HEK293 (cell line): ENCODE measurements at regions not wholly inside any gene's neighbourhood (a gene's known extent, or its start where the extent isn't known, plus 50 kb on each side); places are given as distances from the start of the nearest gene placed in this dataset.

Experiments
- CTCF ChIA-PET: fragments of 350-600 bp; formaldehyde crosslinking; extraction: SDS; loops from one replicate; lab custom pipeline; 2021; ENCODE audit warnings: antibody characterized with exemption; lab: Yijun Ruan, JAX
- POLR2A ChIA-PET: fragments of 300-600 bp; formaldehyde crosslinking; extraction: SDS; loops from one replicate; lab custom pipeline; 2020; ENCODE audit warnings: antibody characterized with exemption, inconsistent platforms; lab: Yijun Ruan, JAX
- H3K27ac ChIP-seq: fragments of 200-500 bp; sonication (Bioruptor generic); 2 replicates; pipeline ENCODE4 v1.5.1; 2014; ENCODE audit warnings: low read depth, low read length, control low read depth, inconsistent platforms; ENCODE audit errors: extremely low read depth
- H3K36me3 ChIP-seq, 2 experiments: fragments of 200-500 bp in 1 of 2; sonication (Bioruptor generic) in 1 of 2; 1 replicate in 1 of 2; 2 replicates in 1 of 2; pipeline ENCODE4 v1.5.1; 2014 to 2017; ENCODE audit warnings: inconsistent platforms in 2 of 2, low read length in 2 of 2; ENCODE audit not compliant: control insufficient read depth in 2 of 2, insufficient read depth in 1 of 2
- H3K4me1 ChIP-seq: fragments of 200-500 bp; sonication (Bioruptor generic); 2 replicates; pipeline ENCODE4 v1.5.1; 2014; ENCODE audit warnings: mild to moderate bottlenecking, low read length, inconsistent platforms; ENCODE audit not compliant: control insufficient read depth, insufficient read depth
- H3K4me3 ChIP-seq: 2 replicates; pipeline ENCODE4 v1.5.1; 2011; ENCODE audit warnings: low read depth, mild to moderate bottlenecking, control low read depth, low read length, moderate library complexity
- H3K9me3 ChIP-seq: fragments of 200-500 bp; sonication (Bioruptor generic); 2 replicates; pipeline ENCODE4 v1.5.1; 2014; ENCODE audit warnings: low read depth, low read length, inconsistent platforms; ENCODE audit not compliant: control insufficient read depth, insufficient read depth
- GLIS1 ChIP-seq: fragments of 450-650 bp; formaldehyde crosslinking; IDR thresholded peaks from 2 replicates; pipeline ENCODE4 v1.5.1; 2016; ENCODE audit warnings: missing biosample characterization, missing genetic modification characterization
- KLF10 ChIP-seq: fragments of 450-650 bp; IDR thresholded peaks from 2 replicates; pipeline ENCODE4 v1.5.1; 2018; ENCODE audit warnings: missing biosample characterization, mild to moderate bottlenecking, missing genetic modification characterization
- RBAK ChIP-seq: fragments of 450-650 bp; formaldehyde crosslinking; IDR thresholded peaks from 2 replicates; pipeline ENCODE4 v1.5.1; 2016; ENCODE audit warnings: missing biosample characterization, missing genetic modification characterization
- ZEB2 ChIP-seq: fragments of 450-650 bp; formaldehyde crosslinking; IDR thresholded peaks from 2 replicates; pipeline ENCODE4 v1.5.1; 2016; ENCODE audit warnings: missing biosample characterization, missing genetic modification characterization
- ZNF121 ChIP-seq: fragments of 450-650 bp; formaldehyde crosslinking; IDR thresholded peaks from 2 replicates; pipeline ENCODE4 v1.5.1; 2016; ENCODE audit warnings: missing biosample characterization, missing genetic modification characterization
- ZNF132 ChIP-seq: fragments of 450-650 bp; formaldehyde crosslinking; IDR thresholded peaks from 2 replicates; pipeline ENCODE4 v1.5.1; 2017; ENCODE audit warnings: missing biosample characterization, missing genetic modification characterization, borderline replicate concordance
- ZNF157 ChIP-seq: fragments of 450-650 bp; formaldehyde crosslinking; IDR thresholded peaks from 2 replicates; pipeline ENCODE4 v1.5.1; 2016; ENCODE audit warnings: missing biosample characterization, missing genetic modification characterization
- ZNF202 ChIP-seq: fragments of 450-650 bp; formaldehyde crosslinking; IDR thresholded peaks from 2 replicates; pipeline ENCODE4 v1.5.1; 2016; ENCODE audit warnings: missing biosample characterization, missing genetic modification characterization, borderline replicate concordance
- ZNF239 ChIP-seq: fragments of 450-650 bp; formaldehyde crosslinking; IDR thresholded peaks from 2 replicates; pipeline ENCODE4 v1.5.1; 2016; ENCODE audit warnings: missing biosample characterization, missing genetic modification characterization
- ZNF404 ChIP-seq: fragments of 450-650 bp; formaldehyde crosslinking; IDR thresholded peaks from 2 replicates; pipeline ENCODE4 v1.5.1; 2017; ENCODE audit warnings: missing biosample characterization, missing genetic modification characterization
- ZNF416 ChIP-seq: fragments of 450-650 bp; formaldehyde crosslinking; IDR thresholded peaks from 2 replicates; pipeline ENCODE4 v1.5.1; 2016; ENCODE audit warnings: missing biosample characterization, missing genetic modification characterization
- ZNF426 ChIP-seq: fragments of 450-650 bp; formaldehyde crosslinking; IDR thresholded peaks from 2 replicates; pipeline ENCODE4 v1.5.1; 2017; ENCODE audit warnings: missing biosample characterization, missing genetic modification characterization, mild to moderate bottlenecking, inconsistent platforms, moderate library complexity
- ZNF433 ChIP-seq: fragments of 450-650 bp; formaldehyde crosslinking; IDR thresholded peaks from 2 replicates; pipeline ENCODE4 v1.5.1; 2016; ENCODE audit warnings: missing biosample characterization, missing genetic modification characterization, low read depth
- ZNF48 ChIP-seq: fragments of 450-650 bp; formaldehyde crosslinking; IDR thresholded peaks from 2 replicates; pipeline ENCODE4 v1.5.1; 2016; ENCODE audit warnings: missing biosample characterization, missing genetic modification characterization
- ZNF548 ChIP-seq: fragments of 450-650 bp; formaldehyde crosslinking; IDR thresholded peaks from 2 replicates; pipeline ENCODE4 v1.5.1; 2016; ENCODE audit warnings: missing biosample characterization, missing genetic modification characterization
- ZNF777 ChIP-seq: fragments of 450-650 bp; formaldehyde crosslinking; IDR thresholded peaks from 2 replicates; pipeline ENCODE4 v1.5.1; 2017; ENCODE audit warnings: missing biosample characterization, missing genetic modification characterization, borderline replicate concordance
- TF ChIP-seq, protein P1 (sequence below): fragments of 450-650 bp; formaldehyde crosslinking; IDR thresholded peaks from 2 replicates; pipeline ENCODE4 v1.5.1; 2016; ENCODE audit warnings: missing biosample characterization, missing genetic modification characterization

DNA sequence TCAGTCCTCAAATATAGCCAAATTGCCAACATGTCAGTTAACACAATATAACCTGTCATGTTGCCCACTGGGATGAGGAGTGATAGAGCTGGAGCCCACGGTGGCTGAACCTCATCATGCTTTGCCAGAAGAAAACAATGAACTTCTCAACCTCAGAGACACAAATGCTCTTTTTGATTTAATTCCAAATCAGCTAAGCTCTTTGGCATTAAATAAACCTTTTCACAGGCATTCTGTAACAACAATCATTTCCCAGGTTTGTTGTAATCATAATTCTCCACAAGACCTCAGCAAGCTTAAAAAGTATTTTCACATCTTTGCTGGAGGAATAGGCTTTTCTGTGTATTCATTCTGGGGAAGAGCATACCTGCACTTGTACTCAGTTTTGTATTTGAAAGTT lies 830.9 kb downstream of the MAT2B start:
- POLR2A ChIA-PET = no interaction called here
- Histone ChIP-seq H3K36me3 (no peaks in the 10 kb centered on the region), H3K9me3 (no peaks in the 10 kb centered on the region), H3K27ac (no peak overlapping the region), H3K4me3 (no peak overlapping the region), H3K4me1 (0 out of 2 replicates have a peak, but pooled peaks cover 2% of the 10 kb centered on the region)
- no peak for TF ChIP-seq ZNF157
- TF ChIP-seq ZNF48 = no peak
- CTCF ChIA-PET = interaction anchor here (0.7 kb wide), 1 partner anchor 147 kb away, joined by 3 read pairs; no protein-coding TSS in a partner anchor

DNA sequence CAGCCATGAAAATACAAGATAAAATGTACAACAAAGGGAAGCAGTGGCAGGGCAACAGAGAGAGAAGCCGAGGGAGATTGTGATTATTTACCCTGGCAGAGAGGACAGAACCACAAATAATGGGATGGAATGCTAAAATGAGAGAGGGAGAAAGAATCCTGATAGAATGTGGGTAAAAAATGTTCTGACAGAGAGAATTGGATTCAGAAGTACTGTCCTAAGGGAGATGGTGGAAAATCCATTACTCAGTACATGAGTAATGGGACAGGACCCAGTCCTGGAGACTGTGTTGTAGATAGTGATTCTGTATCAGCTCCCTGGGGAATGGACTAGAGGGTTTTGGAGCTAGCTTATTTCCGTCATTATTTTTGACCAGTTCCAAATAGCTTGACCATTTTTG lies 831.5 kb downstream of the MAT2B start:
- Histone ChIP-seq H3K27ac (no peak overlapping the region), H3K4me1 (0 out of 2 replicates have a peak, but pooled peaks cover 2% of the 10 kb centered on the region), H3K4me3 (no peak overlapping the region), H3K36me3 (no peaks in the 10 kb centered on the region), H3K9me3 (no peaks in the 10 kb centered on the region)
- POLR2A ChIA-PET = no interaction called here
- no peak for TF ChIP-seq ZNF202 (tag by site-specific recombination)
- no peak for TF ChIP-seq ZNF132 (tag by site-specific recombination)
- no peak for TF ChIP-seq ZNF239 (tag by site-specific recombination)
- TF ChIP-seq, protein P1, sequence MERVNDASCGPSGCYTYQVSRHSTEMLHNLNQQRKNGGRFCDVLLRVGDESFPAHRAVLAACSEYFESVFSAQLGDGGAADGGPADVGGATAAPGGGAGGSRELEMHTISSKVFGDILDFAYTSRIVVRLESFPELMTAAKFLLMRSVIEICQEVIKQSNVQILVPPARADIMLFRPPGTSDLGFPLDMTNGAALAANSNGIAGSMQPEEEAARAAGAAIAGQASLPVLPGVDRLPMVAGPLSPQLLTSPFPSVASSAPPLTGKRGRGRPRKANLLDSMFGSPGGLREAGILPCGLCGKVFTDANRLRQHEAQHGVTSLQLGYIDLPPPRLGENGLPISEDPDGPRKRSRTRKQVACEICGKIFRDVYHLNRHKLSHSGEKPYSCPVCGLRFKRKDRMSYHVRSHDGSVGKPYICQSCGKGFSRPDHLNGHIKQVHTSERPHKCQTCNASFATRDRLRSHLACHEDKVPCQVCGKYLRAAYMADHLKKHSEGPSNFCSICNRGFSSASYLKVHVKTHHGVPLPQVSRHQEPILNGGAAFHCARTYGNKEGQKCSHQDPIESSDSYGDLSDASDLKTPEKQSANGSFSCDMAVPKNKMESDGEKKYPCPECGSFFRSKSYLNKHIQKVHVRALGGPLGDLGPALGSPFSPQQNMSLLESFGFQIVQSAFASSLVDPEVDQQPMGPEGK (tag by site-specific recombination) = no peak
- no peak for TF ChIP-seq ZNF121 (tag by site-specific recombination)
- TF ChIP-seq RBAK (tag by site-specific recombination) = no peak
- CTCF ChIA-PET = interaction anchor here (0.7 kb wide), 2 partner anchors 148 to 226 kb away, joined by 3 read pairs; no protein-coding TSS in a partner anchor

DNA sequence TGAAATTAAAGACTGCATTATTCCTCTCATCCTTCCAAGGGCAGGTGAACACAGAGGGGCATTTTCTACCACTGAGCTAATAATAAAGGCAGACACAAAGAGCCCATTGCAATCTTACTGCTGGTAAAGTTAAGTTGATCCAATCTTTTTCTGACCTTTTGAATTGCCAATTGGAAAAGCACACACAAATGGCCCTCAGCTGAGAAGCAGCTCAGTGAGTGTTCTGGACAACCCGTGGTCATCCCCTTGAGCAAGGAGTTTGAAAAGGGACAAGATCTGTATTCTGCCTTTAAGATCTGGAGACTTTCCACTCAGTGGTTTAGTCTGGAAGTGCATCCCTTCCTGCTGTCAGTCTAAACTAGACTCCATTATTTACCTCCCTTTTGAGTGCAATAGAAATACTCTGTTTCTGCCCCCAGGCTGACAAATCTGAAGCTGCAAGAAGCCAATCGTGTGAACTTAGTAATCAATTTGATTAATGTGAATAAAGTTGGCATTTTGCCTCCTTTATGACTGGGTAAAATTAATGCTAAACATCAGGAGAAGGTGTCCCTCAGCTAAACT lies 835.7 kb downstream of the MAT2B start:
- POLR2A ChIA-PET = no interaction called here

DNA sequence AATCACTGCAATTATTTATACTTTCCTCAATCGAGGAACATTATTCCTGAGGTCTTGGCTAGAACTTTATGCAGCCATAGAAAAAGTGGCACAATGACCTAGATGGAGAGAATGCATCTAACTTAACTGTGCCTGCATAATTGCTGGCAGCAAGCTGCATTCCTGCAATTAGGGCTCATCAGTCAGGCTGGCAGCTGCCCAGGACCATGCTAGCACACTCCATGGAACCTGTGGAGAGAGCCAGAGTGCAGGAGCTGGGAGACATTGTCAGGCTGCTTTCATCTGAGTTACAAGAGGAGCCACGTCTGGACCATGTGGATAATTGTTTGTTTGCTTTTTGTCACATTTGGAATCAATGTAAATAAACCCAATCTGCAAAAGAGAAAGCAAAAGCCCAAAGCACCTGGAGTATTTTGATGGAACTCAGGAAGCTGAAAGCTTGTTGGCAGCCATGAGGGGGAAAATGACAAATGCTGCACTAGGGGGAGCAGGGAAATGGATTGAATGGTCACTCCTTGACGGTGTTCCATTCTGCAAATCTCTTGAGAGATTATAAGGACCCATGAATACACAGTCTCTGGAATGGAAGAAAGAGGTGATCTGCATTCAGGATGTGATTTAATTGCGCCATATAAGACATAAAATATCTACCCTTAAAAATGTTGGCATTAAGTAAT lies 839.9 kb downstream of the MAT2B start:
- TF ChIP-seq ZNF433 (tag by site-specific recombination) (no peak), ZEB2 (no peak), ZNF404 (no peak), KLF10 (tag by site-specific recombination) (no peak), ZNF426 (tag by site-specific recombination) (no peak), GLIS1 (tag by site-specific recombination) (no peak), ZNF548 (no peak), ZNF416 (tag by site-specific recombination) (no peak), ZNF777 (tag by site-specific recombination) (no peak)
- Histone ChIP-seq H3K27ac (no peak overlapping the region), H3K4me1 (no peaks in the 10 kb centered on the region), H3K36me3 (no peaks in the 10 kb centered on the region), H3K4me3 (no peak overlapping the region), H3K9me3 (no peaks in the 10 kb centered on the region)
- ChIA-PET POLR2A (no interaction called here), CTCF (no interaction called here)

More for the DNA sequence above, 835.7 kb downstream of the MAT2B start:
- CTCF ChIA-PET = interaction anchor here (0.6 to 1.0 kb wide), 2 partner anchors 11 to 453 kb away, joined by 3 read pairs; no protein-coding TSS in a partner anchor
- no peak overlapping the region for H3K4me3 ChIP-seq
- H3K27ac ChIP-seq = no peak overlapping the region
- H3K4me1 ChIP-seq = 0 out of 2 replicates have a peak, but pooled peaks cover 2% of the 10 kb centered on the region
- H3K36me3 ChIP-seq = no peaks in the 10 kb centered on the region
- no peaks in the 10 kb centered on the region for H3K9me3 ChIP-seq
- no peak for TF ChIP-seq ZNF433 (tag by site-specific recombination)
